Fibroblast of skin of scalp (primary cell): ENCODE measurements at regions not wholly inside any gene's neighbourhood (a gene's known extent, or its start where the extent isn't known, plus 50 kb on each side); places are given as distances from the start of the nearest gene placed in this dataset.

Experiments
- DNase-seq: peaks from one replicate; pipeline ENCODE4 v3.0.0-alpha.2; 2013

GRCh38 chr2:144211826-144212225, 308.1 kb downstream of the ZEB2 start:
- no peak for DNase-seq

- no peak for DNase-seq
Observed at GRCh38 chr2:144211065-144211464, 308.9 kb downstream of the ZEB2 start.

- no peak for DNase-seq
Observed at GRCh38 chr2:144210076-144210475, 309.8 kb downstream of the ZEB2 start.

GRCh38 chr2:144208924-144209323, 311.0 kb downstream of the ZEB2 start:
- no peak for DNase-seq

- DNase-seq = no peak
Observed at GRCh38 chr2:144206019-144206418, 313.9 kb downstream of the ZEB2 start.

- DNase-seq = peak; percentile 34
Observed at GRCh38 chr2:144201868-144202468, 318.0 kb downstream of the ZEB2 start.

- no peak for DNase-seq
Observed at GRCh38 chr2:144201126-144201525, 318.8 kb downstream of the ZEB2 start.

GRCh38 chr2:144198116-144198515, 321.8 kb downstream of the ZEB2 start:
- DNase-seq = peak; percentile 66

GRCh38 chr2:144194326-144195071, 325.4 kb downstream of the ZEB2 start:
- DNase-seq = no peak

- no peak for DNase-seq
Observed at GRCh38 chr2:144190908-144191605, 328.9 kb downstream of the ZEB2 start.

- peak; percentile 95 for DNase-seq
Observed at GRCh38 chr2:144183727-144184126, 336.2 kb downstream of the ZEB2 start.

- peak; percentile 58 for DNase-seq
Observed at GRCh38 chr2:144181001-144181400, 338.9 kb downstream of the ZEB2 start.

- DNase-seq = no peak
Observed at GRCh38 chr2:144180131-144180530, 339.8 kb downstream of the ZEB2 start.

GRCh38 chr2:144170179-144170578, 349.7 kb downstream of the ZEB2 start:
- DNase-seq = no peak

GRCh38 chr2:144166743-144167142, 353.2 kb downstream of the ZEB2 start:
- DNase-seq = peak; percentile 38

GRCh38 chr2:144165599-144166250, 354.2 kb downstream of the ZEB2 start:
- DNase-seq = no peak

- DNase-seq = no peak
Observed at GRCh38 chr2:144163592-144163991, 356.3 kb downstream of the ZEB2 start.

- no peak for DNase-seq
Observed at GRCh38 chr2:144162652-144163051, 357.3 kb downstream of the ZEB2 start.

- no peak for DNase-seq
Observed at GRCh38 chr2:144161061-144161460, 358.9 kb downstream of the ZEB2 start.

- no peak for DNase-seq
Observed at GRCh38 chr2:144159240-144159639, 360.7 kb downstream of the ZEB2 start.

- DNase-seq = no peak
Observed at GRCh38 chr2:144158096-144158495, 361.8 kb downstream of the ZEB2 start.

- peak; percentile 9 for DNase-seq
Observed at GRCh38 chr2:144156736-144157640, 362.9 kb downstream of the ZEB2 start.
